HS-5 (cell line): ENCODE measurements at regions not wholly inside any gene's neighbourhood (a gene's known extent, or its start where the extent isn't known, plus 50 kb on each side); places are given as distances from the start of the nearest gene placed in this dataset.

Experiments used
- DNase-seq: peaks from one replicate; pipeline ENCODE4 v3.0.0-alpha.2; 2012; ENCODE audit warnings: low read depth

DNA sequence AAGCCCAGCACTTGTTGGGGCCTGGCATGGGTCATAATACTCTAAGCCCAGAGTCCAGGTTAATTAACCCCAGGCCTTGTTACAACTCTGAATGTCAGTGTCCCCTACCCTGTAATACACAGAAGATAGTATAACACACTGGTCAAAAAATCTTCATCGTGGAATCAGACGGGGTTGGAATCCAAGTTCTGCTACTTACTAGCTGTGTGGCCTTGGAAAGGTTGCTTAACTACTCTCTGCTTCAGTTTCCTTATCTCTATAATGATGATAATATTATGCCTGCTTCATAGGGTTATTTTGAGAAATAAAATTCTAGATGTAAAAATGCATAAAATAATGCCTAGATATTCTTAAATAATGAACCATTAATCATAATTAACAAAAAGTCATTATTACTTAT is 77.8 kb upstream of the CTTNBP2NL start:
- DNase-seq: no peak

- DNase-seq: no peak
Measured at GRCh38 chr1:112318698-112319370, 77.2 kb upstream of the CTTNBP2NL start.

- DNase-seq: no peak
Measured at GRCh38 chr1:112319371-112320040, 76.5 kb upstream of the CTTNBP2NL start.

DNA sequence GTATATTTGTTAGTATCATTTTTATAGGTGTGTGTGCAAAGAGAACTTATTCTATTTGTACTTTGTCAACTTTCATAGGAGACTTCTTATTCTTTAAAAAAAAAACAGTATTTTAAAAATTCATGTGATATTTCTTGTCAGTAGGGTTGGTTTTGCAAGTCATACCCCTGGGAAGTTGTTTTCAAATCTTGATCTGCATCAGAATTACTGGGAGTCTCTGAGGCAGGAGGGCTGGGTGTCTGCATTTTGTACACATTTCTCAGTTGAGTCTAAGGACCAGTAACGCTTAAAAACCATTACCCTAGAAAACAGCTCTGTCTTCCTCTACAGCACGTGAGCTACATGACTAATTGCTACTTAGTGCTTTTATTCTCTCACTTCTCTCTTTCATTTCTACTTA is 76.0 kb upstream of the CTTNBP2NL start:
- DNase-seq: no peak

- DNase-seq: no peak
Measured at GRCh38 chr1:112322018-112322417, 74.0 kb upstream of the CTTNBP2NL start.

DNA sequence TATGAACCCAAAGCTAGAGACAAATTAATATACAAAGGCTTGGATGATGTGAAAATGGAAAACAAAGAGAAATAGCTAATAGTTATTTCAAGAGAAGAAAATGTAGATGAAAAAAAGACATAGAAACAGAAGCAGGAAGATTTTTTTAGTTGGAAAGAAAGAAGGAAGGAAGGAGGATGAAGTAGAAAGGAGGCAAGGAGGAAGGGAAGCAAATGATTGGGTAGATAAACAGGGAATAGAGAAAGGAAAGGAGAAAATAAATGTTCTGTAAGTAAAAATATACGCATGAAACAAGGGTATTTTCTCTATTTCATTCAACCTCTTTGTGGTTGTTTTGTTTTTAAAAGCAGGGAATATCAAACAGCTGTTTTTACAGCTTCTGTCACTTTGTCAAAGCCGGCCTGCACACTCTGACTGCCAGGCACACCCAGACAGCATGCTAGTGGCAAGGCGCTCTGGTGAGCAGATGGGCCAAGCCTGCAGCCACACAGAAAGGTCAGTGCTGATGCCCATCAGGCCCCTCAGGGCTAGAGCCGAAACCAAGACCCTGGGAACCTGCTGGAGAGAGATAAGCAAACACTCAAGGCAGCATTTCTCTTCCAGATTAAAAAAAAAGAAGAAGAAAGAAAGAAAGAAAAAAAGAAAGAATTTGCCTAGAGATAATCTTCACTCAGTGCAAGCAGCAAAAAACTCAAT is 72.9 kb upstream of the CTTNBP2NL start:
- DNase-seq: no peak

DNA sequence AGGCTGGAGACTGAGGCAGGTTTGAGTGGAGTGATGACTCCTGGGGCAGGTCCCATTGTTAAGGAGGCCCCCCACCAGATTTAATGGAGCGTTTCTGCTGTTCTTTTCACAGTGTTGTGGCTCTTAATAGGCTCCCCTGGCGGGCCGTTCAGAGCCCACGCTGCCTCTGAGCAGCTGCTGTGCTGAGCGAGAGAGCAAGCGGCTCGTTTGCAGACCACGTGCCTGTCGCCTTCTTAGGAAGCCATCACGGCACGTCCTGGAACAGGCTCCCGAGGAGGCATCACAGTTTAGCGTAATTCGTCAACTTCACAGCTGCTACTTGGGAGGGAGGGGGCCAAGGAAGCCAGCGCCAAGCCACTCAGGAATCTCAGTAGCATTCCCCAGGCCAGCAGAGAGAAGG is 70.5 kb upstream of the CTTNBP2NL start:
- DNase-seq: no peak

DNA sequence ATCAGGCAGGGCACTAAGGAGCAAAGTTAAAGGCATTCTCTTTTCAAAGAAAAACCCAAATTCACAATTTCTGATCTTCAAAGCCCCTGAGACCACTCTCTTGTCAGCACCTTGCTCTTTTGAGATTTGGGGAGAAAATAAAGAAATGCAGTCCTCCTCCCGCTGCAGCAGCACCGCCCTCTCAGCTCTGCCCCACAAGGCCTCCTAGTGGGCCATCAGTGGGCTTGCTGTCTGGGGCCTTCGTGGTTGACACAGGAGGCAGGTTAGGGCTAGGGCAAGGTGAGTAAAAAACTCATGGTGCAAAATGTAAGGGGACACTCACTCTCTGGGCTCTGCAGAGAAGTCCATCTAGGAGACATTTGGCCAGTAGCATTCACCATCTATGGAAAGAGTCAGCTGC is 67.4 kb upstream of the CTTNBP2NL start:
- DNase-seq: no peak

DNA sequence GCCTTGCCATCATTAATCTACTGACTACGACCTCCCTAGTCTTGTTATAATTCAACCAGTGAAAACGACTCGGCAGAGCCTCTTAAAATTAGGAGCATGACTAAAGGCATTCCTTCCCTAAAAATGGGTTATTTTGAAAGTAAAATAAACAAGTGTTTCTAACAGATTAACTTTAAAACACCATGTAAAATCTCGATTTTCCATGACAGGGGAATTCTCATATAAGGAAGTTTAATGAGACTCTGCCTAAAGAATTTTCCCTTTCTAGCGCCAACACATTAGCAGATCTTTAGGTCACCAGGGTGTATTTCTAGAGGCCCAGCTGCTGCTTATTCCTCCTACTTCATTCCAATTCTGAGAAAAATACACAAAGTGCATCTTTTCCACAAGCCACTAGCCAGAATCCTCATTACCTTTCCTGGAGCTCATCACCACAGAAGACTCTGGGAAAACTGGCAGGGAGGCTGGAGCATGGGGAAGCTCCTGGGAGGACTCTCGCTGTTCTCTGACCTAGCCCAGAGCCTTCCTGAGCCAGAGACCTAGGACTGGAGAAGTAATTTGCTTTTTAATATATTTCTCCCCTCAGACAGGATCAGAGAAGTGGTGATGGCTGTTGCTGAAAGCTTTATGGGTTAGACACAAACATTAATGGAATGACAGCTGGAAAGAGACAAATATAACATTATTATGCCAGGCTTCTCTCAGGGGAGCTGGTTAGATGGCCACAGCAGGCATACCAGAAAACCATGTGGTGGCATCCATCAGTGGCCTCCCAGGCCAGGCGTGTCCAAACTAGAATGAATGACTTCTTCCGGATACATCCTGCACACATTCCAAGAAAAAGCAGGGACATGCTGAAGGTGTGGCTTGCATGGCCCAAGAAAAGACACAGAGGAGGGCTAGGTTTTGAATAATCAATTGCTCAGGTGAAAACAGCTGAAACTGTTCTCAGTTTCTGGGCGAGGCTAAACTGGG is 63.6 kb upstream of the CTTNBP2NL start:
- no peak for DNase-seq

DNA sequence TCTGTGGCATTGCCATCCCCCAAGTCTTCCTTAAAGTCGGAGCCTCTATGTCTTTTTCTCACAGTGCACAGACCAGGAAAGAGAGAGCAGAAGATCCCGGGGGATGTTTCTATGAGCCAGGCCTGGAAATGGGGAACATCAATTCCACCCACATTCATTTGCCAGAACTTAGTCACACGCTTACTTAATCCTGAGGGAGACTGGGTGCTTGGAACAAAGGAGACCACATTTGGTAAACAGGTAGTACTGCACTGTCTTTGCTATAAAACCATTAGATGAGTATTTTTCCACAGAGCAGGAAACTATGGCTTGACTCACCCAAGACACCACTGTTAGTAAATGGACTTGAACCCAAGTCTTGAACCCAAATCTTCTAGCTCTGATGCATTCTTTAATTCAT is 60.7 kb upstream of the CTTNBP2NL start:
- no peak for DNase-seq

- no peak for DNase-seq
Measured at GRCh38 chr1:112337028-112337531, 58.9 kb upstream of the CTTNBP2NL start.

DNA sequence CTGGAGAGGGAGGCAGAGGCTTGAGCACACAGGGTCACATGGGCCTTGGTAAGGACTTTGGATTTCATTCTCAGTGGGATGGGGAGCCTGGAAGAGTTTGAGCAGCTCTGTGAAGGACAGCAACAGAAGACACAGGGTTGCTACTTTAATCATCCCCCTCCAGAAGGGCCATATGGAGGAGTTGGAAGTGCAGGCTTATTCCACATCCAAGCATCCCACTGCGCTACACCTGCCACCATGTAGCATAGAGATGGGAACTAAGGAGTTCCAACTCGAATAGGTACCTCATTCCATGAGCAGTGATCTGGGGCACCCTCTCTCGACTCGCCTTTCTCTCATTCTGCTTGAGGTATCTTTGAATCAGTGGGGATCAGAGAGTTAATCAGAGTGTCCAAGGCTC is 54.0 kb upstream of the CTTNBP2NL start:
- DNase-seq: no peak

- no peak for DNase-seq
Measured at GRCh38 chr1:112342558-112342957, 53.5 kb upstream of the CTTNBP2NL start.

GRCh38 chr1:112344754-112345423 is 51.1 kb upstream of the CTTNBP2NL start:
- DNase-seq: no peak
